HEK293T (cell line): ENCODE measurements at regions not wholly inside any gene's neighbourhood (a gene's known extent, or its start where the extent isn't known, plus 50 kb on each side); places are given as distances from the start of the nearest gene placed in this dataset.

ENCODE experiments used
- BHLHE40 ChIP-seq: fragments of 450-650 bp; IDR thresholded peaks from 2 replicates; pipeline ENCODE4 v1.6.1; 2016; ENCODE audit warnings: mild to moderate bottlenecking, moderate library complexity, borderline replicate concordance
- CTBP1 ChIP-seq: fragments of 450-650 bp; IDR thresholded peaks from 2 replicates; pipeline ENCODE4 v1.6.1; 2016; ENCODE audit warnings: borderline replicate concordance
- ELF4 ChIP-seq: fragments of 450-650 bp; IDR thresholded peaks from 2 replicates; pipeline ENCODE4 v1.6.1; 2017; ENCODE audit warnings: antibody characterized with exemption
- FOXA1 ChIP-seq: fragments of 450-650 bp; IDR thresholded peaks from 2 replicates; pipeline ENCODE4 v1.6.1; 2016; ENCODE audit warnings: mild to moderate bottlenecking
- FOXK2 ChIP-seq: fragments of 450-650 bp; IDR thresholded peaks from 2 replicates; pipeline ENCODE4 v1.6.1; 2016; ENCODE audit warnings: mild to moderate bottlenecking
- FOXM1 ChIP-seq: fragments of 450-650 bp; IDR thresholded peaks from 2 replicates; pipeline ENCODE4 v1.6.1; 2017; ENCODE audit warnings: mild to moderate bottlenecking, borderline replicate concordance
- L3MBTL2 ChIP-seq: fragments of 450-650 bp; conservative IDR thresholded peaks from 2 replicates; pipeline ENCODE4 v1.6.1; 2016; ENCODE audit warnings: mild to moderate bottlenecking
- SP1 ChIP-seq: fragments of 450-650 bp; IDR thresholded peaks from 2 replicates; pipeline ENCODE4 v1.6.1; 2017
- SUZ12 ChIP-seq: fragments of 450-650 bp; IDR thresholded peaks from 2 replicates; pipeline ENCODE4 v1.6.1; 2016; ENCODE audit warnings: mild to moderate bottlenecking
- TARDBP ChIP-seq: fragments of 450-650 bp; IDR thresholded peaks from 2 replicates; pipeline ENCODE4 v1.6.1; 2016

DNA sequence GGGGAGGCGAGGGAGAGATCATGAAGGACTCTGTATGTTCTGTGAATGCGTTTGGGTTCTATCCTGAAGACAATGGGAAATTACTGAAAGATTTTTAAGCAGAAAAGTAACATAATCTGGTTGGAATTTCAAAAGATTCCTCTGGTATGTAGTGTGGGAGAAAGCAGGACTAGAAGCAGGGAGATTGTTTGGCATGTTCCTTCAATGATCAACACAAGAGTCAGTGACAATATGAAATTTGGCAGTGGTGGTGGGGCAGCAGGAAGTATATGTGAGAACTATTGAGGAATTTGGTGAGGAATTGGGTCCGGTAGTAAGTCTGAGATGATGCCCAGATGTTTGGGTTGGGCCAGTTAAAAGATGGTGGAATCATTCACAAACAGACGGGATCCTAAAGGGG, 348.7 kb downstream of the CD83 start:
- TF ChIP-seq FOXM1 (no peak), SP1 (no peak), ELF4 (no peak), BHLHE40 (no peak), FOXK2 (no peak), FOXA1 (no peak), TARDBP (no peak), CTBP1 (no peak), L3MBTL2 (no peak), SUZ12 (no peak)
